ENCODE measurements at regions not wholly inside any gene's neighbourhood (a gene's known extent, or its start where the extent isn't known, plus 50 kb on each side); places are given as distances from the start of the nearest gene placed in this dataset.

DNA sequence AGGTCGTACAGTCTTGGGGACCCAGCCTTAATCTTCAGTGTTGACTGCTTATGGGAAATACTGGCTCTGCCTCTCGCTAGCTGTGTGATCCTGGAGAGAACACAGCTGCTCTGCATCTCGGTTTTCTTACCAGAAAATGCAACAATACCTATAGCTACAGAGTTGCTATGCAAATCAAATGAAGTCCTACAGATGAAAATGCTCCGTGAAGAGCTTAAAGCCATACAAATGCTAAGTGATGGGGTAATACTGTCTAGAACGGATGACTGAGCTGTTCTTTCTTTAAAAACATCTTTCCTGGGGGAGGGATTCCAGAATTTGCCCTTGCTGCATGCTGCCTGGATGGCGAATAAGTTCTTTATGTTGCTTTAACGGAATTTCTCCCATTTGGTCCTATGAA, 132.0 kb downstream of the ZBTB18 start:
- H3K27ac ChIP-seq = no peak overlapping the region
- no peaks in the 10 kb centered on the region for H3K36me3 ChIP-seq
- intact Hi-C loops (cut with DNase I) = no loop called here
- no peaks in the 10 kb centered on the region for H3K4me1 ChIP-seq
- H3K9me3 ChIP-seq = no peaks in the 10 kb centered on the region
- H3K27me3 ChIP-seq = no peaks in the 10 kb centered on the region
- TF ChIP-seq, protein P1, sequence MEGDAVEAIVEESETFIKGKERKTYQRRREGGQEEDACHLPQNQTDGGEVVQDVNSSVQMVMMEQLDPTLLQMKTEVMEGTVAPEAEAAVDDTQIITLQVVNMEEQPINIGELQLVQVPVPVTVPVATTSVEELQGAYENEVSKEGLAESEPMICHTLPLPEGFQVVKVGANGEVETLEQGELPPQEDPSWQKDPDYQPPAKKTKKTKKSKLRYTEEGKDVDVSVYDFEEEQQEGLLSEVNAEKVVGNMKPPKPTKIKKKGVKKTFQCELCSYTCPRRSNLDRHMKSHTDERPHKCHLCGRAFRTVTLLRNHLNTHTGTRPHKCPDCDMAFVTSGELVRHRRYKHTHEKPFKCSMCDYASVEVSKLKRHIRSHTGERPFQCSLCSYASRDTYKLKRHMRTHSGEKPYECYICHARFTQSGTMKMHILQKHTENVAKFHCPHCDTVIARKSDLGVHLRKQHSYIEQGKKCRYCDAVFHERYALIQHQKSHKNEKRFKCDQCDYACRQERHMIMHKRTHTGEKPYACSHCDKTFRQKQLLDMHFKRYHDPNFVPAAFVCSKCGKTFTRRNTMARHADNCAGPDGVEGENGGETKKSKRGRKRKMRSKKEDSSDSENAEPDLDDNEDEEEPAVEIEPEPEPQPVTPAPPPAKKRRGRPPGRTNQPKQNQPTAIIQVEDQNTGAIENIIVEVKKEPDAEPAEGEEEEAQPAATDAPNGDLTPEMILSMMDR (IDR thresholded peaks at IDR 0.05) = no peak
- no peak for DNase-seq (ENCODE audit: low spot score in 2 of 2)
- no peak overlapping the region for H3K4me3 ChIP-seq

DNA sequence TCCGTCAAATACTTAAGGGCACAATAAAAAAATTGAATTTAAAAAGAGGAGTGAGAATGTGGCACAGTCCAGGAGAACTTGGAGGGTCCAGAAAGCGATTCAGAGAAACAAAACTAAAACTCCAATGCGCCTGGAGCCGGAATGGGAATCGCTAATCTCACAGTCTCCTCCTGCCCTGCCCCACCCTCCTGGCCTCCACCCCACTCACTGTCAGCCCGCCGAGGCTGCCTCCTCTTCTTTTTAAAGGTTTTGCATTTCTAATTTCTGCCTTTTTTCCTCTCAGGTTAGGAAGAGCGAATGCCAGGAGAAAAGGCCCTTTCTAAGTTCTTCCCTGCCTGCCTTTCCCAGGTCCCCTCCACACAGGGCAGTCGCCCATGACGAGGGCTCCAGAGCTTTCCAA, 135.3 kb downstream of the ZBTB18 start:
- DNase-seq (ENCODE audit: low spot score in 2 of 2) = no peak
- TF ChIP-seq, protein P1 (IDR thresholded peaks at IDR 0.05) = no peak
- Histone ChIP-seq H3K27ac (no peak overlapping the region), H3K4me1 (no peaks in the 10 kb centered on the region), H3K9me3 (no peaks in the 10 kb centered on the region), H3K27me3 (no peaks in the 10 kb centered on the region), H3K36me3 (no peaks in the 10 kb centered on the region), H3K4me3 (no peak overlapping the region)
- intact Hi-C loops (cut with DNase I) = no loop called here

DNA sequence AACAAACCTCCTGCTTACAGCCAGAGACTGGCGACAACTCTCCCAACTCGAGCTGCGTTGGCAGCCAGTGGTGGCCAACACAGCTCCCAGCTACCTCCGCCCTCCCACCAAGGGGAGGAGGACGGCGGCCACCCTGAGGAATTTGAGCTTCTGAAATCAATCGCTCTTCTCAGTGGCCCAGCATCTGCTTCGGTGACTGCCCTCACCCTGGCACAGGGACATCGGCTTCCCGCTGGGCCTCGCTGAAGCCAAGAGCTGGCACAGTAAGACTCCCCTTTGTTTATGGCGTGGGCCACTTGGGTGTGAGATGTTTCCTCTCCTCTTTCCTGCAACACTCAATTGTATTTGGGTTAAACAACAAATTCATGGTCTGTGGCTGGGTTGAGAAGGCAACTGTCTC, 136.2 kb downstream of the ZBTB18 start:
- intact Hi-C loops (cut with DNase I) = no loop called here
- Histone ChIP-seq H3K27me3 (no peaks in the 10 kb centered on the region), H3K36me3 (no peaks in the 10 kb centered on the region), H3K27ac (no peak overlapping the region), H3K9me3 (no peaks in the 10 kb centered on the region), H3K4me3 (no peak overlapping the region), H3K4me1 (no peaks in the 10 kb centered on the region)
- TF ChIP-seq, protein P1 (IDR thresholded peaks at IDR 0.05) = no peak
- no peak for DNase-seq (ENCODE audit: low spot score in 2 of 2)

DNA sequence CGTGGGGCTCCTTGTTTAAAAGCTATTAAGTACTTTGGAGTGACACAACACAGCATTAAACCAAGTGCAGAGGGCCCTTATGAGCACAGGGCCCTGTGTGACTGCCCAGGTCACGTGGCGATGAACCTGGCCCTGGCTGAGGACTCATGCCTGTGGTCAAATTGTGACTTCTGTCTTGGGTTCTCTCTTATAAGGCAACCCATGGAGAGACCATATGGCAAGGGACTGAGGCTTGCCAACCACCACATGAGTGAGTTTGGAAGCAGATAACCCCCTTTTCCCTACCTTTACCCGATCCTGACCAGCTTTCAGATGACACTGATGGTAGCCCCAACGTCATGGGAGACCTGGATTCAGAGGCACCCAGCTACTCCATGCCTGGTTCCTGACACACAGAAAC, 140.5 kb downstream of the ZBTB18 start:
- DNase-seq (ENCODE audit: low spot score in 2 of 2) = no peak
- no peaks in the 10 kb centered on the region for H3K9me3 ChIP-seq
- TF ChIP-seq, protein P1 (IDR thresholded peaks at IDR 0.05) = no peak
- H3K4me1 ChIP-seq = no peaks in the 10 kb centered on the region
- intact Hi-C loops (cut with DNase I) = no loop called here
- no peak overlapping the region for H3K4me3 ChIP-seq
- H3K27ac ChIP-seq = no peak overlapping the region
- no peaks in the 10 kb centered on the region for H3K36me3 ChIP-seq
- H3K27me3 ChIP-seq = no peaks in the 10 kb centered on the region

DNA sequence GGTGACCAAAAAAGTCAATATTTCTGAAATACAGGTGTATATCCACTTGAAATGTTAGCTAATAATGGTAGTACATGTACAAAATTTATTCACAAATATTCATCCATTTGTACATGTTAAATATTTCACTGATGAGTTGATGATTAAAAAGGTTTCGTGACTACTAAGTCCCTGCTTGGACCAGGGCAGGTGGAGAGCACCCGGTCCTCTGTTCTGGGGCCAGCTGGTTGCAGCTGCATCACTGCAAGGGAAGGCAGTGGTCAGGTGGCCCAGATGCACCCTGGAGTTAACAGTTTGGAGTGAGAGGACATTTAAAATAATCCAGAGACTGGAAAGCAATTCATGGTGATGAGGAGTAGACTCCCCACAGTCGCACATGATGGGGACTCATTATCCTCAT, 141.2 kb downstream of the ZBTB18 start:
- TF ChIP-seq, protein P1 (IDR thresholded peaks at IDR 0.05) = no peak
- H3K27me3 ChIP-seq = no peaks in the 10 kb centered on the region
- no peaks in the 10 kb centered on the region for H3K4me1 ChIP-seq
- no peak overlapping the region for H3K4me3 ChIP-seq
- no peak for DNase-seq (ENCODE audit: low spot score in 2 of 2)
- no peak overlapping the region for H3K27ac ChIP-seq
- no peaks in the 10 kb centered on the region for H3K9me3 ChIP-seq
- intact Hi-C loops (cut with DNase I) = no loop called here
- H3K36me3 ChIP-seq = no peaks in the 10 kb centered on the region

DNA sequence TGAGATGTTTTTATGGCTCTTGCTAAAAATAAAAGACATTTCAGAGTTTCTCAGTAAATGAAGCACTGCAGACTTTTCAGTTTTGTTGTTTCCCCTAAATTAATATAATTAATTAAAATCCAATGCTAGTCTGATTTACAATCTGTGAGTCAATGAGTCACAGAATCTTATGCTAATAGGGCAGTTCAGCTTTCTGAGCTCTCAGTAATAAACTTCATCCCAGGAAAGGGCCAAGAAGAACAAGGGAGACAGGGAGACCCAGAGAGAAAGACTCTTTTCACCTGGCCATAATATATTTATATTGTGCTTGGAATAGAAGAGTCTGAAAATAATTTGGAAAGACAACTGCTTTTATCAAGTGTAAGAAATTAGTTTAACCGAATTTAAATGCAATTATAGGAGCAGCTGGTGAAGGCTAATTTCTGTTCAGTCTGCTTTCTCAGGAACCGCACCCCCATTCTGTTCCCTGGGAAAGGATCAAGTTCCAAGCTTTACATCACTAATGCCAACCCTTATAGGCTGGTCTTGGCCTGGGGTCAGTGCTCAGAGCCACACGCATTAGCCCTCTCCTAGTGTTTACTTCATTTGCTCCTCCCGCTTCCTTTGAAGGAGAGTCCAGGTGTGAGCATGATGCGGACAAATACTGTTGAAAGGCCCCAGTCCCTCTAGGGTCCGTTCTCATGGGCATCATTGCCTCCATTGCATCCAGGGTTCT, 145.6 kb downstream of the ZBTB18 start:
- Histone ChIP-seq H3K36me3 (no peaks in the 10 kb centered on the region), H3K9me3 (no peaks in the 10 kb centered on the region), H3K27me3 (no peaks in the 10 kb centered on the region), H3K4me3 (no peak overlapping the region), H3K27ac (no peak overlapping the region), H3K4me1 (no peaks in the 10 kb centered on the region)
- TF ChIP-seq, protein P1 (IDR thresholded peaks at IDR 0.05) = no peak
- intact Hi-C loops (cut with DNase I) = no loop called here
- no peak for DNase-seq (ENCODE audit: low spot score in 2 of 2)
